ENCODE measurements at regions not wholly inside any gene's neighbourhood (a gene's known extent, or its start where the extent isn't known, plus 50 kb on each side); places are given as distances from the start of the nearest gene placed in this dataset.

- DNase-seq (ENCODE audit: low read depth): no peak
These were observed 623.4 kb downstream of the CDH26 start for GRCh38 chr20:60581606-60582115.

- DNase-seq (ENCODE audit: low read depth): no peak
These were observed 625.5 kb downstream of the CDH26 start for GRCh38 chr20:60583741-60584140.

GRCh38 chr20:60584221-60584620 is 626.0 kb downstream of the CDH26 start:
- DNase-seq (ENCODE audit: low read depth): no peak

GRCh38 chr20:60585651-60586050 is 627.4 kb downstream of the CDH26 start:
- no peak for DNase-seq (ENCODE audit: low read depth)

GRCh38 chr20:60586269-60587050 is 628.2 kb downstream of the CDH26 start:
- no peak for DNase-seq (ENCODE audit: low read depth)

- no peak for DNase-seq (ENCODE audit: low read depth)
These were observed 629.8 kb downstream of the CDH26 start for GRCh38 chr20:60587986-60588385.

- no peak for DNase-seq (ENCODE audit: low read depth)
These were observed 631.4 kb downstream of the CDH26 start for GRCh38 chr20:60589623-60590022.

- DNase-seq (ENCODE audit: low read depth): no peak
These were observed 633.1 kb downstream of the CDH26 start for GRCh38 chr20:60591172-60591799.

GRCh38 chr20:60598528-60598927 is 640.3 kb downstream of the CDH26 start:
- no peak for DNase-seq (ENCODE audit: low read depth)

- no peak for DNase-seq (ENCODE audit: low read depth)
These were observed 641.2 kb downstream of the CDH26 start for GRCh38 chr20:60599381-60599780.

- DNase-seq (ENCODE audit: low read depth): no peak
These were observed 641.8 kb downstream of the CDH26 start for GRCh38 chr20:60600036-60600435.

GRCh38 chr20:60624066-60624465 is 628.0 kb upstream of the CDH4 start:
- DNase-seq (ENCODE audit: low read depth): no peak

GRCh38 chr20:60627751-60628565 is 624.1 kb upstream of the CDH4 start:
- no peak for DNase-seq (ENCODE audit: low read depth)

GRCh38 chr20:60628749-60629148 is 623.3 kb upstream of the CDH4 start:
- no peak for DNase-seq (ENCODE audit: low read depth)

GRCh38 chr20:60629206-60629605 is 622.9 kb upstream of the CDH4 start:
- DNase-seq (ENCODE audit: low read depth): no peak

GRCh38 chr20:60630609-60631008 is 621.5 kb upstream of the CDH4 start:
- DNase-seq (ENCODE audit: low read depth): no peak

GRCh38 chr20:60631585-60632287 is 620.3 kb upstream of the CDH4 start:
- no peak for DNase-seq (ENCODE audit: low read depth)

GRCh38 chr20:60632391-60633262 is 619.4 kb upstream of the CDH4 start:
- no peak for DNase-seq (ENCODE audit: low read depth)

GRCh38 chr20:60634491-60635172 is 617.4 kb upstream of the CDH4 start:
- no peak for DNase-seq (ENCODE audit: low read depth)

GRCh38 chr20:60636417-60636816 is 615.6 kb upstream of the CDH4 start:
- DNase-seq (ENCODE audit: low read depth): no peak

All from amniotic epithelial cell (primary cell).